NT2/D1 (cell line): ENCODE measurements at regions not wholly inside any gene's neighbourhood (a gene's known extent, or its start where the extent isn't known, plus 50 kb on each side); places are given as distances from the start of the nearest gene placed in this dataset.

Source experiments
- DNase-seq: peaks from one replicate; pipeline ENCODE4 v3.0.0-alpha.2; 2011; ENCODE audit warnings: low read depth, low spot score
- H3K27me3 ChIP-seq: 2 replicates; pipeline ENCODE4 v1.6.0; 2011; ENCODE audit warnings: mild to moderate bottlenecking; ENCODE audit not compliant: insufficient read length, insufficient read depth
- H3K36me3 ChIP-seq: 2 replicates; pipeline ENCODE4 v1.6.1; 2011; ENCODE audit warnings: mild to moderate bottlenecking, low read length, mixed read lengths; ENCODE audit not compliant: insufficient read depth, insufficient read length
- H3K4me1 ChIP-seq: 2 replicates; pipeline ENCODE4 v1.5.1; 2011; ENCODE audit not compliant: insufficient read depth, insufficient read length
- H3K4me3 ChIP-seq: 2 replicates; pipeline ENCODE4 v1.5.1; 2011; ENCODE audit warnings: low read depth; ENCODE audit not compliant: insufficient read length
- H3K9ac ChIP-seq: 2 replicates; pipeline ENCODE4 v1.6.0; 2011; ENCODE audit warnings: low read depth; ENCODE audit not compliant: insufficient read length
- H3K9me3 ChIP-seq: 2 replicates; pipeline ENCODE4 v1.5.1; 2011; ENCODE audit warnings: mild to moderate bottlenecking, low read length; ENCODE audit not compliant: insufficient read depth
- SUZ12 ChIP-seq: IDR thresholded peaks from 2 replicates; pipeline ENCODE4 v1.6.1; 2011; ENCODE audit not compliant: insufficient read length, insufficient read depth; ENCODE audit errors: extremely low read depth
- YY1 ChIP-seq: IDR thresholded peaks from 2 replicates; pipeline ENCODE4 v1.6.1; 2011; ENCODE audit not compliant: insufficient read length, insufficient read depth
- ZNF274 ChIP-seq: IDR thresholded peaks from 2 replicates; pipeline ENCODE4 v1.6.1; 2011; ENCODE audit warnings: mild to moderate bottlenecking, low read depth, low read length

- H3K4me3 ChIP-seq = no peak overlapping the region
- no peak overlapping the region for H3K9ac ChIP-seq
- no peaks in the 10 kb centered on the region for H3K36me3 ChIP-seq
- TF ChIP-seq SUZ12 (no peak), YY1 (no peak), ZNF274 (no peak)
- no peaks in the 10 kb centered on the region for H3K27me3 ChIP-seq
- DNase-seq = no peak
- no peaks in the 10 kb centered on the region; the same call in 1 of the 2 replicates for H3K9me3 ChIP-seq
- no peaks in the 10 kb centered on the region for H3K4me1 ChIP-seq
These were observed 312.9 kb upstream of the RUNX1 start for GRCh38 chr21:35361988-35362387.

DNA sequence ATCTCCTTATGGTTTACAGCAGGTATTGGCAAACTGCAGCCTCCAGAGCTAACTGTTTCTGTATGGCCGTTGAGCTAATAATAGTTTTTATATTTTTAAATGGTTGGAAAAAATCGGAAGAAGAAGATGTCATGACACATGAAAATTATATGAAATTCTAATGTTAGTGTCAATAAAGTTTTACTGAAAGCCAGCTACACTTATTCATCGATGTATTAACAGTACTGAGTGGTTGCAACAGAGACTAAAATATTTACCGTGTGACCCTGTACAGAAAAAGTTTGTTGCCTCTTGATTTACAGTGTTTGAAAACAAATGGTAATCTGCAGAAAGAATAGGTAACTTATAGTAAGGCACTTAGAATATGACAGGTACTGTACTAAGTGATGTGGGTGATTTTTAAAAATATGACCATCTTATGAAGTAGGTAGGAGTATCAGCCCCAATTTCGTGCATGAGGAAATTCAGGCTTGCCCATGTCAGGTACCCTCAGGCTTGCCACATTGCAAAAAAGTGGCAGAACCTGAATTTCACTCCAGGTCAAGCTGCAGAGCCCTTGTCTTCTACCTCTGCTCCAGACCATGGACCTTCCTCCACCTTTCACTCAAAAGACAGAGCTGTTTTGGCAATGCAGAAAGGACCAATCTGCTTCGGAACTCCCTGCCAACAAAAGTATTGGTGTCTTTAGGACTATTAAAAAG, 311.9 kb upstream of the RUNX1 start:
- no peaks in the 10 kb centered on the region for H3K4me1 ChIP-seq
- DNase-seq = no peak
- no peaks in the 10 kb centered on the region for H3K36me3 ChIP-seq
- TF ChIP-seq SUZ12 = no peak
- TF ChIP-seq YY1 = no peak
- no peak for TF ChIP-seq ZNF274
- no peak overlapping the region for H3K4me3 ChIP-seq
- H3K9me3 ChIP-seq = no peaks in the 10 kb centered on the region; the same call in 1 of the 2 replicates
- H3K9ac ChIP-seq = no peak overlapping the region
- H3K27me3 ChIP-seq = no peaks in the 10 kb centered on the region

- DNase-seq = no peak
- no peaks in the 10 kb centered on the region for H3K27me3 ChIP-seq
These were observed 310.0 kb upstream of the RUNX1 start for GRCh38 chr21:35359076-35359475.

DNA sequence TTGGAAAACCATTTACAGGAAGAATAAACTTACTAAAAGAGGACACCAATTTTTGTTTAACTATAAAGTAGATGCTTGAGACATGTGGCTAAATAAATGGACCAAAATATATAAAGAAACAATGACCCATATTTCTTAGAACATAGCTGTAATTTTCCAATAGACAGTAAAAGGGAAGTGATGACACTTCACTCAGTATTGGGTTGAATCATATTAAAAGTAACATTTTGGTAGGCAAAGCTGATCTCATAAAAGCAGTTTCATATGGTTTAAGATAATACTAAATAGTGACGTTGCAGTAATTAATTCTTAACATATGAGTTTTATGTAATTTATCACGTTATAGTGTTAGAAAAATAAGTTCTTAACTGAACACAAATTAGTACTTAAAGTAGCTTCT, 308.9 kb upstream of the RUNX1 start:
- Histone ChIP-seq H3K4me1 (no peaks in the 10 kb centered on the region), H3K4me3 (no peak overlapping the region), H3K36me3 (no peaks in the 10 kb centered on the region), H3K9me3 (no peaks in the 10 kb centered on the region; the same call in 1 of the 2 replicates), H3K27me3 (no peaks in the 10 kb centered on the region), H3K9ac (no peak overlapping the region)
- DNase-seq = no peak
- TF ChIP-seq ZNF274 (no peak), SUZ12 (no peak), YY1 (no peak)

More at GRCh38 chr21:35359076-35359475, 310.0 kb upstream of the RUNX1 start:
- Histone ChIP-seq H3K36me3 (no peaks in the 10 kb centered on the region), H3K9ac (no peak overlapping the region), H3K4me3 (no peak overlapping the region), H3K9me3 (no peaks in the 10 kb centered on the region; the same call in 1 of the 2 replicates), H3K4me1 (no peaks in the 10 kb centered on the region)
- TF ChIP-seq SUZ12 = no peak
- no peak for TF ChIP-seq YY1
- TF ChIP-seq ZNF274 = no peak

DNA sequence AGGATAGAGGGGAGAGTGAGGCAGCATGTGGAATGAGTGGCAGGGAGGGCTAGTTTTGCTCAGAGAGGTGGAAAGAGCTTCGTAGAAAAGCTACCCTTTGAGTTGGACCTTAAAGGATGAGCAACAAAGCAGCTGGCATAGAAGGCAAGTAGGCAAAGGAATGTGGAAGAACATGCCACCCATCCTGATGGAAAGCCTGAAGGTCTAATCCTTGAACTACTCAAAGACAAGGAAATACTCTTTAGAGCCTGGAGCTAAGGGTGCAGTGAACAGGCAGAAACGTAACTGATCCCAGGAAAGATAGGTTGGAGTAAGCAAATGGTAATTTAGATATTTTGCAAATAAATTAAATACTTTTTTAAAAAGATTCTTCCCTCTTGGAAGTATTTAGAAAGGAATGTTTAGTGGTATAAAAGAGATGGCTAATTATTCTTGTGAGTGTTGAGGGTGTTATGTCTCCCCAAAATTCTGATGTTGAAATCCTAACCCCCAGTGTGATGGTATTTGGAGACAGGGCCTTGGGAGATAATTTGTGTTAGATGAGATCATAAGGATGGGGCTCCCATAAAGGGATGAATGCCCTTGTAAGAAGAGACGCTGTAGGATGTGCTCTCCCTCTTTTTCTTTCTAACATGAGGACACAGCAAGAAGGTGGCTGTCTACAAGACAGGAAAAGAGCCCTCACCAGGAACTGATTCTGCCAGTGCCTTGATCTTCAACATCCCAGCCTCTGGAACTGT, 308.1 kb upstream of the RUNX1 start:
- no peaks in the 10 kb centered on the region for H3K36me3 ChIP-seq

GRCh38 chr21:35354078-35354477, 305.0 kb upstream of the RUNX1 start:
- Histone ChIP-seq H3K27me3 (no peaks in the 10 kb centered on the region), H3K9ac (no peak overlapping the region), H3K4me3 (no peak overlapping the region), H3K9me3 (no peaks in the 10 kb centered on the region), H3K4me1 (no peaks in the 10 kb centered on the region), H3K36me3 (no peaks in the 10 kb centered on the region)
- no peak for DNase-seq
- TF ChIP-seq SUZ12 (no peak), YY1 (no peak), ZNF274 (no peak)

More for the DNA sequence above, 308.1 kb upstream of the RUNX1 start:
- Histone ChIP-seq H3K9me3 (no peaks in the 10 kb centered on the region), H3K27me3 (no peaks in the 10 kb centered on the region), H3K4me3 (no peak overlapping the region), H3K4me1 (no peaks in the 10 kb centered on the region), H3K9ac (no peak overlapping the region)
- DNase-seq = no peak
- TF ChIP-seq YY1 (no peak), SUZ12 (no peak), ZNF274 (no peak)

DNA sequence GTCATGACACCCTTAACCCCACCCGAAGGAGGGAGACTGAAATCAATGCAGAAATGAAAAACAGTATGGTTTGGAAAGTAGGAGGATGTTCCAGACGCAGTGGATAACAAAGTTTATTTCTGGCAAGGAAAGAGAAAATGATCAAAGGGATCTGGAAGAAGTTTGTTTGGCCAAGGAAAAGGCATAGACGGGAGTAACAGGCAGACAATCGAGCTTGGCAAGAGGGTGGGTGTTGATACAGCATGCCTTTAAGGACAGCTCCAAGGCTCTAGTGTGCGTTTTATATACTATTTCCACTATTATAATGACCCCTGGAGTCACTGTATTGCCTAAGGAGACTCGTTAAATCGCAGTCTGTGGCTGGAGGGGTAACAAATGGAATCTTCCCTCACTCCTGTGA, 303.7 kb upstream of the RUNX1 start:
- no peak for DNase-seq
- Histone ChIP-seq H3K27me3 (no peaks in the 10 kb centered on the region), H3K9ac (no peak overlapping the region), H3K36me3 (no peaks in the 10 kb centered on the region), H3K4me3 (no peak overlapping the region), H3K9me3 (no peaks in the 10 kb centered on the region), H3K4me1 (no peaks in the 10 kb centered on the region)
- TF ChIP-seq ZNF274 = no peak
- no peak for TF ChIP-seq YY1
- no peak for TF ChIP-seq SUZ12
